ENCODE measurements at regions not wholly inside any gene's neighbourhood (a gene's known extent, or its start where the extent isn't known, plus 50 kb on each side); places are given as distances from the start of the nearest gene placed in this dataset.

- DNase-seq, result no peak
These were observed 269.8 kb downstream of the DIPK2A start for GRCh38 chr3:144241404-144241803.

- no peak for DNase-seq
These were observed 271.1 kb downstream of the DIPK2A start for GRCh38 chr3:144242747-144243146.

GRCh38 chr3:144244662-144245061, 273.0 kb downstream of the DIPK2A start:
- DNase-seq, result no peak

GRCh38 chr3:144252896-144253295, 281.3 kb downstream of the DIPK2A start:
- no peak for DNase-seq

- no peak for DNase-seq
These were observed 285.8 kb downstream of the DIPK2A start for GRCh38 chr3:144257381-144257780.

GRCh38 chr3:144259267-144259666, 287.6 kb downstream of the DIPK2A start:
- peak; percentile 33 for DNase-seq

- no peak for DNase-seq
These were observed 292.1 kb downstream of the DIPK2A start for GRCh38 chr3:144263706-144264105.

- no peak for DNase-seq
These were observed 292.7 kb downstream of the DIPK2A start for GRCh38 chr3:144264350-144264749.

GRCh38 chr3:144264794-144265193, 293.2 kb downstream of the DIPK2A start:
- DNase-seq, result no peak

GRCh38 chr3:144265542-144266100, 294.0 kb downstream of the DIPK2A start:
- DNase-seq, result no peak

- no peak for DNase-seq
These were observed 298.5 kb downstream of the DIPK2A start for GRCh38 chr3:144270100-144270499.

- no peak for DNase-seq
These were observed 301.1 kb downstream of the DIPK2A start for GRCh38 chr3:144272680-144273079.

GRCh38 chr3:144273601-144274000, 302.0 kb downstream of the DIPK2A start:
- DNase-seq, result no peak

GRCh38 chr3:144275005-144275404, 303.4 kb downstream of the DIPK2A start:
- DNase-seq, result no peak

- no peak for DNase-seq
These were observed 310.7 kb downstream of the DIPK2A start for GRCh38 chr3:144282313-144282712.

- no peak for DNase-seq
These were observed 314.8 kb downstream of the DIPK2A start for GRCh38 chr3:144286235-144286910.

GRCh38 chr3:144287001-144287400, 315.4 kb downstream of the DIPK2A start:
- DNase-seq, result no peak

- DNase-seq, result no peak
These were observed 317.4 kb downstream of the DIPK2A start for GRCh38 chr3:144289057-144289456.

- no peak for DNase-seq
These were observed 323.3 kb downstream of the DIPK2A start for GRCh38 chr3:144294659-144295538.

- no peak for DNase-seq
These were observed 324.0 kb downstream of the DIPK2A start for GRCh38 chr3:144295613-144296012.

GRCh38 chr3:144296808-144297207, 325.2 kb downstream of the DIPK2A start:
- no peak for DNase-seq

- DNase-seq, result no peak
These were observed 330.2 kb downstream of the DIPK2A start for GRCh38 chr3:144301863-144302262.

- no peak for DNase-seq
These were observed 336.3 kb downstream of the DIPK2A start for GRCh38 chr3:144307951-144308350.

GRCh38 chr3:144308396-144308795, 336.8 kb downstream of the DIPK2A start:
- DNase-seq, result no peak
